ENCODE measurements at regions not wholly inside any gene's neighbourhood (a gene's known extent, or its start where the extent isn't known, plus 50 kb on each side); places are given as distances from the start of the nearest gene placed in this dataset.

DNA sequence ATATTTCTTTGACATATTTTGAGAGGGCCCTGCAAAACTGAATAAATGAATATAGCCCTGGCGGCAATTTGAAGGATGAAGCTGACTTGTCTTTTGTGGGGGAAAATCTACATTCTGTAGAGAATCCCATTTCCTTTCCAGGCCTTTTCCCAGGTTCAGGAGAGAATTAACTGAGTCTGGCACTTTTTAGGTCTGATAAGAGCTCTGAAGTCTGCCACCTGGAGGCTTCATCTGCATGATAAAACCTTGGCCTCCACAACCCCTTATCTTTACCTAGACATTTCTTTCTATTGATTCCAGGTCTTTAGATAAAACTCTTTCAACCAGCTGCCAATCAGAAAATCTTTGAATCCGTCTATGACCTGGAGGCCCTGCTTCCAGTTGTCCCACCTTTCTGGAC is 299.4 kb downstream of the ETNK1 start:
- ChIA-PET CTCF (no interaction called here), POLR2A (no interaction called here)
- Histone ChIP-seq H3K36me3 (ENCODE audit: control insufficient read depth in 2 of 2, insufficient read depth in 1 of 2, low read length in 2 of 2) (no peaks in the 10 kb centered on the region), H3K4me1 (ENCODE audit: control insufficient read depth, insufficient read depth, low read length) (no peaks in the 10 kb centered on the region), H3K9me3 (ENCODE audit: control insufficient read depth, insufficient read depth, low read depth, low read length) (no peaks in the 10 kb centered on the region), H3K27ac (ENCODE audit: extremely low read depth, low read depth, low read length) (no peak overlapping the region), H3K4me3 (ENCODE audit: low read depth, low read length) (no peak overlapping the region)
- no peak for TF ChIP-seq MZF1 (tag by site-specific recombination; IDR thresholded peaks at IDR 0.05; ENCODE audit: borderline replicate concordance)
- TF ChIP-seq OVOL3 (tag by site-specific recombination; IDR thresholded peaks at IDR 0.05): no peak

DNA sequence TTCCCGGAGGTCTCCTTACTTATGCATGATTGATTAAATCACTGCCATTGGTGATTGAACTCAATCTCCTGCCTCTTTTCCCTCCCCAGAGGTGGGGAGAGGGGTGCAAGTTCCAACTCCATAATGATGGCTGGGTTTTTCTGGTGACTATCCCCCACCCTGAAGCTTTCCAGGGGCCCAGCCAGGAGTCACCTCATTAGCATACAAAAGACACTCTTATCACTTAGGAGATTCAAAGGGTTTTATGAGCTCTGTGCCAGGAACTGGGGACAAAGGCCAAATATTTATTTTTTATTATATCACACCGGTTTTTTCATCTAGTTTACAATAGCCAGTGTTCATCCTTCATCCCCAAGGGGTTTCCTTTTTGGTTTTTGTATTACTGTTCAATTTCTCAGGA is 300.7 kb downstream of the ETNK1 start:
- ChIA-PET POLR2A (no interaction called here), CTCF (no interaction called here)
- TF ChIP-seq ZNF561 (tag by site-specific recombination; IDR thresholded peaks at IDR 0.05; ENCODE audit: borderline replicate concordance) (no peak), ZNF155 (tag by site-specific recombination; IDR thresholded peaks at IDR 0.05) (no peak), GLIS2 (tag by site-specific recombination; IDR thresholded peaks at IDR 0.05) (no peak)
- H3K4me3 ChIP-seq (ENCODE audit: low read depth, low read length): no peak overlapping the region
- H3K9me3 ChIP-seq (ENCODE audit: control insufficient read depth, insufficient read depth, low read depth, low read length): no peaks in the 10 kb centered on the region
- H3K36me3 ChIP-seq (ENCODE audit: control insufficient read depth in 2 of 2, insufficient read depth in 1 of 2, low read length in 2 of 2): no peaks in the 10 kb centered on the region
- H3K27ac ChIP-seq (ENCODE audit: extremely low read depth, low read depth, low read length): no peak overlapping the region
- no peaks in the 10 kb centered on the region for H3K4me1 ChIP-seq (ENCODE audit: control insufficient read depth, insufficient read depth, low read length)

DNA sequence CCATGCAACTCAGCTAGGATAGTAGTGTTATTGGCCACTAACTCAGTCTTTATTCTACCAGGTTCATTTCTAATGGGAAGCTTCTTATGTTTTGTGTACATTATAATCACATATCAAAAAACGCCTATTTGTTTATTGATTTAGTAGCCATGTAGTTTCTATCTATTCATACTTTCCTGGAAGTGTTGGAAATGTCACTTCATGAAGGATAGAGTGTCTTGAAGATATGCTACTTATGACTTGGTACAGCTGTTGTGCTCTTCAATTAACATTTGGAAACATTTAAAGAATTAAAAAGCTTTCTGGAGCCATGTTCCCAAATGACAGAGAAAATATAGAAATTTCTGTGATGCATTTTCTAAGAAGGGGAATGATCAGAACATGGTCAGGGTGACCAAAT is 307.5 kb downstream of the ETNK1 start:
- H3K4me1 ChIP-seq (ENCODE audit: control insufficient read depth, insufficient read depth, low read length): no peaks in the 10 kb centered on the region
- H3K27ac ChIP-seq (ENCODE audit: extremely low read depth, low read depth, low read length): no peak overlapping the region
- no peaks in the 10 kb centered on the region for H3K36me3 ChIP-seq (ENCODE audit: control insufficient read depth in 2 of 2, insufficient read depth in 1 of 2, low read length in 2 of 2)
- TF ChIP-seq WT1 (tag by site-specific recombination; IDR thresholded peaks at IDR 0.05): no peak
- TF ChIP-seq KLF8 (tag by site-specific recombination; IDR thresholded peaks at IDR 0.05): no peak
- TF ChIP-seq, protein P1, sequence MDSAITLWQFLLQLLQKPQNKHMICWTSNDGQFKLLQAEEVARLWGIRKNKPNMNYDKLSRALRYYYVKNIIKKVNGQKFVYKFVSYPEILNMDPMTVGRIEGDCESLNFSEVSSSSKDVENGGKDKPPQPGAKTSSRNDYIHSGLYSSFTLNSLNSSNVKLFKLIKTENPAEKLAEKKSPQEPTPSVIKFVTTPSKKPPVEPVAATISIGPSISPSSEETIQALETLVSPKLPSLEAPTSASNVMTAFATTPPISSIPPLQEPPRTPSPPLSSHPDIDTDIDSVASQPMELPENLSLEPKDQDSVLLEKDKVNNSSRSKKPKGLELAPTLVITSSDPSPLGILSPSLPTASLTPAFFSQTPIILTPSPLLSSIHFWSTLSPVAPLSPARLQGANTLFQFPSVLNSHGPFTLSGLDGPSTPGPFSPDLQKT (IDR thresholded peaks at IDR 0.05; ENCODE audit: borderline replicate concordance, low read depth, low read length): no peak
- TF ChIP-seq ZNF529 (tag by site-specific recombination; IDR thresholded peaks at IDR 0.05; ENCODE audit: insufficient replicate concordance): no peak
- TF ChIP-seq, protein P2, sequence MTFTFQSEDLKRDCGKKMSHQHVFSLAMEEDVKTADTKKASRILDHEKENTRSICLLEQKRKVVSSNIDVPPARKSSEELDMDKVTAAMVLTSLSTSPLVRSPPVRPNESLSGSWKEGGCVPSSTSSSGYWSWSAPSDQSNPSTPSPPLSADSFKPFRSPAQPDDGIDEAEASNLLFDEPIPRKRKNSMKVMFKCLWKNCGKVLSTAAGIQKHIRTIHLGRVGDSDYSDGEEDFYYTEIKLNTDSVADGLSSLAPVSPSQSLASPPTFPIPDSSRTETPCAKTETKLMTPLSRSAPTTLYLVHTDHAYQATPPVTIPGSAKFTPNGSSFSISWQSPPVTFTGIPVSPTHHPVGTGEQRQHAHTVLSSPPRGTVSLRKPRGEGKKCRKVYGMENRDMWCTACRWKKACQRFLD (tag by site-specific recombination; IDR thresholded peaks at IDR 0.05): no peak
- no peak for TF ChIP-seq ZFP69B (tag by site-specific recombination; IDR thresholded peaks at IDR 0.05)
- CTCF ChIA-PET: no interaction called here
- no peaks in the 10 kb centered on the region for H3K9me3 ChIP-seq (ENCODE audit: control insufficient read depth, insufficient read depth, low read depth, low read length)
- no peak overlapping the region for H3K4me3 ChIP-seq (ENCODE audit: low read depth, low read length)
- POLR2A ChIA-PET: no interaction called here

DNA sequence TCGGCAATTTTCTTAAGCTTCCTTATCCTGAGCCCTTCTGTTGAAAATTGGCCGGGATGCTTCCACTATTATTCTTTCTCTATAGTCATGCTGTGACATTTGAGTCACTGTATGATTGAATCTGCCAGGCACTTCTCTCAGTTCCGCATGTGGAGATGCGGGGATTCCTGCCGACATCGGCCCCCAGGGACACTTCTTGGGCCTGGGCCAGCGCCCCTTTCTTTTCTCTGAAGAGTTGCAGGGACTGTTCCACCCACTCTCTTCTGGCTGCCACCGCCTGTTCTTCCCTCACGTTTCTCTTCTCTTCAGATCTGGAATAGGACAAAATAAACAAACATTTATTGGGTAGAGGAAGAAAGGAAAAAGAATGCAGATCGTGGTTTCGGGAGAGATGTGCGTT is 310.1 kb downstream of the ETNK1 start:
- no peaks in the 10 kb centered on the region for H3K9me3 ChIP-seq (ENCODE audit: control insufficient read depth, insufficient read depth, low read depth, low read length)
- ChIA-PET POLR2A (no interaction called here), CTCF (no interaction called here)
- no peak overlapping the region for H3K27ac ChIP-seq (ENCODE audit: extremely low read depth, low read depth, low read length)
- H3K36me3 ChIP-seq (ENCODE audit: control insufficient read depth in 2 of 2, insufficient read depth in 1 of 2, low read length in 2 of 2): no peaks in the 10 kb centered on the region
- H3K4me1 ChIP-seq (ENCODE audit: control insufficient read depth, insufficient read depth, low read length): no peaks in the 10 kb centered on the region
- TF ChIP-seq EGR2 (tag by site-specific recombination; IDR thresholded peaks at IDR 0.05; ENCODE audit: low read depth): 0 out of 2 replicates have a peak, but pooled peaks have one; percentile 10
- peak; percentile 18; the same call in 1 of the 2 replicates for TF ChIP-seq IKZF3 (tag by site-specific recombination; IDR thresholded peaks at IDR 0.05)
- no peak for TF ChIP-seq ZNF114 (tag by site-specific recombination; IDR thresholded peaks at IDR 0.05)
- TF ChIP-seq, protein P3, sequence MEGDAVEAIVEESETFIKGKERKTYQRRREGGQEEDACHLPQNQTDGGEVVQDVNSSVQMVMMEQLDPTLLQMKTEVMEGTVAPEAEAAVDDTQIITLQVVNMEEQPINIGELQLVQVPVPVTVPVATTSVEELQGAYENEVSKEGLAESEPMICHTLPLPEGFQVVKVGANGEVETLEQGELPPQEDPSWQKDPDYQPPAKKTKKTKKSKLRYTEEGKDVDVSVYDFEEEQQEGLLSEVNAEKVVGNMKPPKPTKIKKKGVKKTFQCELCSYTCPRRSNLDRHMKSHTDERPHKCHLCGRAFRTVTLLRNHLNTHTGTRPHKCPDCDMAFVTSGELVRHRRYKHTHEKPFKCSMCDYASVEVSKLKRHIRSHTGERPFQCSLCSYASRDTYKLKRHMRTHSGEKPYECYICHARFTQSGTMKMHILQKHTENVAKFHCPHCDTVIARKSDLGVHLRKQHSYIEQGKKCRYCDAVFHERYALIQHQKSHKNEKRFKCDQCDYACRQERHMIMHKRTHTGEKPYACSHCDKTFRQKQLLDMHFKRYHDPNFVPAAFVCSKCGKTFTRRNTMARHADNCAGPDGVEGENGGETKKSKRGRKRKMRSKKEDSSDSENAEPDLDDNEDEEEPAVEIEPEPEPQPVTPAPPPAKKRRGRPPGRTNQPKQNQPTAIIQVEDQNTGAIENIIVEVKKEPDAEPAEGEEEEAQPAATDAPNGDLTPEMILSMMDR (tag by site-specific recombination; IDR thresholded peaks at IDR 0.05): peak; percentile 58
- 0 out of 2 replicates have a peak, but pooled peaks have one; percentile 5 for TF ChIP-seq OSR2 (tag by site-specific recombination; IDR thresholded peaks at IDR 0.05)
- peak; percentile 45; the same call in 1 of the 2 replicates for TF ChIP-seq ZFHX2 (tag by site-specific recombination; conservative IDR thresholded peaks at IDR 0.05)
- TF ChIP-seq, protein P4, sequence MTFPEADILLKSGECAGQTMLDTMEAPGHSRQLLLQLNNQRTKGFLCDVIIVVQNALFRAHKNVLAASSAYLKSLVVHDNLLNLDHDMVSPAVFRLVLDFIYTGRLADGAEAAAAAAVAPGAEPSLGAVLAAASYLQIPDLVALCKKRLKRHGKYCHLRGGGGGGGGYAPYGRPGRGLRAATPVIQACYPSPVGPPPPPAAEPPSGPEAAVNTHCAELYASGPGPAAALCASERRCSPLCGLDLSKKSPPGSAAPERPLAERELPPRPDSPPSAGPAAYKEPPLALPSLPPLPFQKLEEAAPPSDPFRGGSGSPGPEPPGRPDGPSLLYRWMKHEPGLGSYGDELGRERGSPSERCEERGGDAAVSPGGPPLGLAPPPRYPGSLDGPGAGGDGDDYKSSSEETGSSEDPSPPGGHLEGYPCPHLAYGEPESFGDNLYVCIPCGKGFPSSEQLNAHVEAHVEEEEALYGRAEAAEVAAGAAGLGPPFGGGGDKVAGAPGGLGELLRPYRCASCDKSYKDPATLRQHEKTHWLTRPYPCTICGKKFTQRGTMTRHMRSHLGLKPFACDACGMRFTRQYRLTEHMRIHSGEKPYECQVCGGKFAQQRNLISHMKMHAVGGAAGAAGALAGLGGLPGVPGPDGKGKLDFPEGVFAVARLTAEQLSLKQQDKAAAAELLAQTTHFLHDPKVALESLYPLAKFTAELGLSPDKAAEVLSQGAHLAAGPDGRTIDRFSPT (tag by site-specific recombination; IDR thresholded peaks at IDR 0.05): 0 out of 2 replicates have a peak, but pooled peaks have one; percentile 26
- TF ChIP-seq ZIC2 (tag by site-specific recombination; IDR thresholded peaks at IDR 0.05): peak; percentile 70
- TF ChIP-seq ZNF423 (tag by site-specific recombination; IDR thresholded peaks at IDR 0.05): peak; percentile 35; the same call in 1 of the 2 replicates
- TF ChIP-seq KLF16 (tag by site-specific recombination; IDR thresholded peaks at IDR 0.05): no peak
- 0 out of 2 replicates have a peak, but pooled peaks have one; percentile 9 for TF ChIP-seq ZNF629 (tag by site-specific recombination; IDR thresholded peaks at IDR 0.05)
- no peak overlapping the region for H3K4me3 ChIP-seq (ENCODE audit: low read depth, low read length)
